Superior temporal gyrus (tissue), 1 donor: ENCODE measurements at regions not wholly inside any gene's neighbourhood (a gene's known extent, or its start where the extent isn't known, plus 50 kb on each side); places are given as distances from the start of the nearest gene placed in this dataset.
A peak's percentile ranks its signal among the peaks of the same experiment; 100 is the strongest.
"Not testable (repeated sequence)": the region's sequence is repeated elsewhere in the genome, so short reads cannot be mapped to it uniquely, and the experiment has no call there.

ENCODE experiments used
- DNase-seq: peaks from one replicate; pipeline ENCODE4 v3.0.0-alpha.2; 2016; ENCODE audit errors: extremely low spot score

GRCh38 chr4:4032364-4032763 is 194.4 kb downstream of the OTOP1 start:
- DNase-seq = not testable (repeated sequence)

- DNase-seq = not testable (repeated sequence)
Observed at GRCh38 chr4:4032801-4033605, 193.7 kb downstream of the OTOP1 start.

GRCh38 chr4:4037399-4038138 is 189.2 kb downstream of the OTOP1 start:
- DNase-seq = not testable (repeated sequence)

GRCh38 chr4:4045823-4046222 is 180.9 kb downstream of the OTOP1 start:
- not testable (repeated sequence) for DNase-seq

GRCh38 chr4:4046686-4047085 is 180.0 kb downstream of the OTOP1 start:
- not testable (repeated sequence) for DNase-seq

- DNase-seq = not testable (repeated sequence)
Observed at GRCh38 chr4:4047202-4047601, 179.5 kb downstream of the OTOP1 start.

GRCh38 chr4:4048227-4048626 is 178.5 kb downstream of the OTOP1 start:
- not testable (repeated sequence) for DNase-seq

- DNase-seq = not testable (repeated sequence)
Observed at GRCh38 chr4:4050781-4051180, 175.9 kb downstream of the OTOP1 start.

- DNase-seq = not testable (repeated sequence)
Observed at GRCh38 chr4:4052933-4053332, 173.8 kb downstream of the OTOP1 start.

- not testable (repeated sequence) for DNase-seq
Observed at GRCh38 chr4:4057226-4057625, 169.5 kb downstream of the OTOP1 start.

GRCh38 chr4:4084171-4084570 is 142.6 kb downstream of the OTOP1 start:
- not testable (repeated sequence) for DNase-seq

GRCh38 chr4:4089716-4090419 is 136.9 kb downstream of the OTOP1 start:
- DNase-seq = not testable (repeated sequence)

GRCh38 chr4:4090720-4091119 is 136.0 kb downstream of the OTOP1 start:
- DNase-seq = not testable (repeated sequence)

- DNase-seq = not testable (repeated sequence)
Observed at GRCh38 chr4:4092159-4092558, 134.6 kb downstream of the OTOP1 start.

GRCh38 chr4:4099610-4100009 is 127.1 kb downstream of the OTOP1 start:
- DNase-seq = not testable (repeated sequence)

GRCh38 chr4:4106923-4107322 is 119.8 kb downstream of the OTOP1 start:
- DNase-seq = not testable (repeated sequence)

- DNase-seq = peak; percentile 57
Observed at GRCh38 chr4:4107411-4108107, 119.2 kb downstream of the OTOP1 start.

- DNase-seq = not testable (repeated sequence)
Observed at GRCh38 chr4:4115381-4115780, 111.3 kb downstream of the OTOP1 start.

GRCh38 chr4:4116901-4117300 is 109.8 kb downstream of the OTOP1 start:
- DNase-seq = not testable (repeated sequence)

- not testable (repeated sequence) for DNase-seq
Observed at GRCh38 chr4:4134368-4134767, 92.4 kb downstream of the OTOP1 start.

- DNase-seq = not testable (repeated sequence)
Observed at GRCh38 chr4:4136621-4137020, 90.1 kb downstream of the OTOP1 start.
